ENCODE measurements at regions not wholly inside any gene's neighbourhood (a gene's known extent, or its start where the extent isn't known, plus 50 kb on each side); places are given as distances from the start of the nearest gene placed in this dataset.

GRCh38 chr4:104113850-104114249, 380.8 kb downstream of the CXXC4 start:
- Histone ChIP-seq H3K4me2 (ENCODE audit: low read depth, low read length, poor library complexity, severe bottlenecking) (no peak overlapping the region), H4K20me1 (ENCODE audit: insufficient read depth, low read depth, low read length) (no peaks in the 10 kb centered on the region), H3K4me1 (ENCODE audit: low read length) (no peaks in the 10 kb centered on the region), H3K4me3 (ENCODE audit: low read length) (no peak overlapping the region), H3K9ac (ENCODE audit: low read length) (no peak overlapping the region), H2AFZ (ENCODE audit: low read length) (no peak overlapping the region), H3K36me3 (ENCODE audit: insufficient read depth, low read length) (no peaks in the 10 kb centered on the region), H3K27ac (ENCODE audit: low read length) (no peak overlapping the region), H3K79me2 (ENCODE audit: low read length) (no peaks in the 10 kb centered on the region), H3K9me3 (ENCODE audit: low read length) (peaks cover 13% of the 10 kb centered on the region), H3K27me3 (ENCODE audit: low read length) (no peaks in the 10 kb centered on the region), H3K9me2 (replicated peaks; ENCODE audit: insufficient read depth, low read length) (no peaks in the 10 kb centered on the region)
- DNase-seq = no peak

GRCh38 chr4:104099141-104099540, 379.4 kb upstream of the TACR3 start:
- no peak overlapping the region for H3K27ac ChIP-seq (ENCODE audit: low read length)
- DNase-seq = no peak
- H2AFZ ChIP-seq (ENCODE audit: low read length) = no peak overlapping the region
- no peak overlapping the region for H3K4me3 ChIP-seq (ENCODE audit: low read length)
- no peaks in the 10 kb centered on the region for H3K79me2 ChIP-seq (ENCODE audit: low read length)
- peaks cover 15% of the 10 kb centered on the region for H3K9me3 ChIP-seq (ENCODE audit: low read length)
- H3K27me3 ChIP-seq (ENCODE audit: low read length) = no peaks in the 10 kb centered on the region
- H3K4me2 ChIP-seq (ENCODE audit: low read depth, low read length, poor library complexity, severe bottlenecking) = no peak overlapping the region
- H3K36me3 ChIP-seq (ENCODE audit: insufficient read depth, low read length) = no peaks in the 10 kb centered on the region
- no peaks in the 10 kb centered on the region for H4K20me1 ChIP-seq (ENCODE audit: insufficient read depth, low read depth, low read length)
- no peak overlapping the region for H3K9ac ChIP-seq (ENCODE audit: low read length)
- H3K9me2 ChIP-seq (replicated peaks; ENCODE audit: insufficient read depth, low read length) = no peaks in the 10 kb centered on the region
- no peaks in the 10 kb centered on the region for H3K4me1 ChIP-seq (ENCODE audit: low read length)

- H3K36me3 ChIP-seq (ENCODE audit: insufficient read depth, low read length) = no peaks in the 10 kb centered on the region
- H3K79me2 ChIP-seq (ENCODE audit: low read length) = no peaks in the 10 kb centered on the region
- no peaks in the 10 kb centered on the region for H3K4me1 ChIP-seq (ENCODE audit: low read length)
- no peak overlapping the region for H3K9ac ChIP-seq (ENCODE audit: low read length)
- no peak overlapping the region for H3K4me2 ChIP-seq (ENCODE audit: low read depth, low read length, poor library complexity, severe bottlenecking)
- H3K27me3 ChIP-seq (ENCODE audit: low read length) = no peaks in the 10 kb centered on the region
- H3K9me3 ChIP-seq (ENCODE audit: low read length) = peaks cover 19% of the 10 kb centered on the region
- no peak for DNase-seq
- H2AFZ ChIP-seq (ENCODE audit: low read length) = no peak overlapping the region
- no peak overlapping the region for H3K4me3 ChIP-seq (ENCODE audit: low read length)
- H3K9me2 ChIP-seq (replicated peaks; ENCODE audit: insufficient read depth, low read length) = no peaks in the 10 kb centered on the region
- no peak overlapping the region for H3K27ac ChIP-seq (ENCODE audit: low read length)
- no peaks in the 10 kb centered on the region for H4K20me1 ChIP-seq (ENCODE audit: insufficient read depth, low read depth, low read length)
These were observed 373.5 kb upstream of the TACR3 start for GRCh38 chr4:104093247-104093646.

- H4K20me1 ChIP-seq (ENCODE audit: insufficient read depth, low read depth, low read length) = no peaks in the 10 kb centered on the region
- DNase-seq = no peak
- no peaks in the 10 kb centered on the region for H3K79me2 ChIP-seq (ENCODE audit: low read length)
- H3K4me1 ChIP-seq (ENCODE audit: low read length) = no peaks in the 10 kb centered on the region
- H2AFZ ChIP-seq (ENCODE audit: low read length) = no peak overlapping the region
- no peak overlapping the region for H3K4me2 ChIP-seq (ENCODE audit: low read depth, low read length, poor library complexity, severe bottlenecking)
- H3K36me3 ChIP-seq (ENCODE audit: insufficient read depth, low read length) = no peaks in the 10 kb centered on the region
- H3K27me3 ChIP-seq (ENCODE audit: low read length) = no peaks in the 10 kb centered on the region
- H3K9me3 ChIP-seq (ENCODE audit: low read length) = no peaks in the 10 kb centered on the region; the same call in 1 of the 2 replicates
- no peaks in the 10 kb centered on the region; the same call in 1 of the 2 replicates for H3K9me2 ChIP-seq (replicated peaks; ENCODE audit: insufficient read depth, low read length)
- no peak overlapping the region for H3K27ac ChIP-seq (ENCODE audit: low read length)
- H3K9ac ChIP-seq (ENCODE audit: low read length) = no peak overlapping the region
- H3K4me3 ChIP-seq (ENCODE audit: low read length) = no peak overlapping the region
These were observed 353.4 kb upstream of the TACR3 start for GRCh38 chr4:104073229-104073628.

- Histone ChIP-seq H3K9me2 (replicated peaks; ENCODE audit: insufficient read depth, low read length) (no peaks in the 10 kb centered on the region), H3K9ac (ENCODE audit: low read length) (no peak overlapping the region), H4K20me1 (ENCODE audit: insufficient read depth, low read depth, low read length) (no peaks in the 10 kb centered on the region), H3K27ac (ENCODE audit: low read length) (no peak overlapping the region), H3K4me3 (ENCODE audit: low read length) (no peak overlapping the region), H3K4me2 (ENCODE audit: low read depth, low read length, poor library complexity, severe bottlenecking) (no peak overlapping the region), H3K36me3 (ENCODE audit: insufficient read depth, low read length) (no peaks in the 10 kb centered on the region), H3K79me2 (ENCODE audit: low read length) (no peaks in the 10 kb centered on the region), H2AFZ (ENCODE audit: low read length) (no peak overlapping the region), H3K4me1 (ENCODE audit: low read length) (no peaks in the 10 kb centered on the region), H3K27me3 (ENCODE audit: low read length) (no peaks in the 10 kb centered on the region), H3K9me3 (ENCODE audit: low read length) (no peaks in the 10 kb centered on the region)
- no peak for DNase-seq
These were observed 346.7 kb upstream of the TACR3 start for GRCh38 chr4:104066533-104066932.

DNA sequence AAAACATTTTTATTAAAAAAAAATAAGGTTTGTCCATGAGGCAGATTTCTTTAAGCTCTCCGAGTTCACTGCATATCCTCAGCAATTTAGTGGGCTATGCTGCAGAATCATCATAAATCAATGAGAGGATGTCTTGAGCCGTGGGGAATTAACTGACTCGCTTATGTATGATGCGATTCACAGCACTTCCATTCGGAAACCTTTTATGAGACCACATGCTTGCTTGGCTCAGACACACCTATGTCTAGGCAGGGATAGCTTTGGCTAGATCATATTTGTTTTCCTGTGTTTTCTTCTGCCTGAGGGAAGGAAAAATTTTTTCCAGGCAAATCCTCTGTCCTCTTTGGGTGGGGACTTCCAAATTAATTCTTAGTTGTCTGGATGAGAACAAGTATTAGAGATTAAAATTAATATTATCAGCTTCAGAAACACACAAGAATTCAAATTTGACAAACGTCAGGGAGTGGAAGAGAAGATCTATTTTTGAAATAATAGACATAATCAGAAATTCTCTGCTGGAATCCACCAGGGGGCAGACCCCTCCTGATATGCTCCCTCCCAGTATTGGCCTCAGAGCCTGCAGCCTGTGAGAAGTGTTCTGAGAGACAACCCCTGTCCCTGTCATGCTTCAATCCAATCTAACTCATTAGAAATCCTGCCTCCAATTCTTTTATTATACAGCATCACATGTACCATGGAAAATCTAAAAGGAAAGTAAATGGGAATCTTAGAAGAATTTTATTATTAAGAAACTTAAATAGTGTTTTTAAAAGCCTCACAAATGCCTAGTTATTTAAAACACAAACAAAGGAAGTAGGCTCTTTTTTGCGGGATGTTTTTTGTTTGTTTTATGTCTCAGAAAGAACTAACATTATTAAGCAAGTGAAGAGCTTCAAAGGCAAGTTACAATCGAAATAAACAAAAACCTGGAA, 345.1 kb upstream of the TACR3 start:
- Histone ChIP-seq H3K27me3 (ENCODE audit: low read length) (no peaks in the 10 kb centered on the region), H3K36me3 (ENCODE audit: insufficient read depth, low read length) (no peaks in the 10 kb centered on the region), H3K79me2 (ENCODE audit: low read length) (no peaks in the 10 kb centered on the region), H3K9me3 (ENCODE audit: low read length) (no peaks in the 10 kb centered on the region), H3K4me3 (ENCODE audit: low read length) (no peak overlapping the region), H3K9ac (ENCODE audit: low read length) (no peak overlapping the region), H3K4me2 (ENCODE audit: low read depth, low read length, poor library complexity, severe bottlenecking) (no peak overlapping the region), H3K9me2 (replicated peaks; ENCODE audit: insufficient read depth, low read length) (no peaks in the 10 kb centered on the region), H2AFZ (ENCODE audit: low read length) (no peak overlapping the region), H4K20me1 (ENCODE audit: insufficient read depth, low read depth, low read length) (no peaks in the 10 kb centered on the region), H3K27ac (ENCODE audit: low read length) (no peak overlapping the region), H3K4me1 (ENCODE audit: low read length) (no peaks in the 10 kb centered on the region)
- DNase-seq = peak; percentile 67

- Histone ChIP-seq H3K27me3 (ENCODE audit: low read length) (no peaks in the 10 kb centered on the region), H3K79me2 (ENCODE audit: low read length) (no peaks in the 10 kb centered on the region), H3K9me3 (ENCODE audit: low read length) (no peaks in the 10 kb centered on the region), H3K4me1 (ENCODE audit: low read length) (no peaks in the 10 kb centered on the region), H3K4me3 (ENCODE audit: low read length) (no peak overlapping the region), H3K9ac (ENCODE audit: low read length) (no peak overlapping the region), H2AFZ (ENCODE audit: low read length) (no peak overlapping the region), H3K27ac (ENCODE audit: low read length) (no peak overlapping the region), H3K36me3 (ENCODE audit: insufficient read depth, low read length) (no peaks in the 10 kb centered on the region), H3K9me2 (replicated peaks; ENCODE audit: insufficient read depth, low read length) (no peaks in the 10 kb centered on the region), H4K20me1 (ENCODE audit: insufficient read depth, low read depth, low read length) (no peaks in the 10 kb centered on the region), H3K4me2 (ENCODE audit: low read depth, low read length, poor library complexity, severe bottlenecking) (no peak overlapping the region)
- no peak for DNase-seq
These were observed 343.6 kb upstream of the TACR3 start for GRCh38 chr4:104063341-104063740.

DNA sequence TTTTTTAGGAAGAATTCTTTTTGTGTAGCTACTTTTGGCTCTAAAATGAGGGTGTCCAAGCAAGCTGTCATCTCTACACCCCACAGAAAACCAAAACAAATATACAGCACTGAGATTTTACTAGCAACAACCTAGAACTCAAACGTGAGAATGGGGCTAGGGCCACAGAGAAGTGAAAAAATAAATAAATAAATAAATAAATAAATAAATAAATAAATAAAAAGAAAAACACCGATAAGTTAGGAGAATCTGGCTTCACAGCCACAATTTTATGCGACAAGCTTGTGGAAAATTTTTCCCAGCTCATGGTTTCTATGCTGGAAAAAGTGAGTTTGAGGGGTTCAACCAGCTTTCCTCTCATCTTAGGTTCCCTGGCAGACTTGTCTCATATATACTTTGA, 324.6 kb upstream of the TACR3 start:
- Histone ChIP-seq H2AFZ (ENCODE audit: low read length) (no peak overlapping the region), H3K9me3 (ENCODE audit: low read length) (no peaks in the 10 kb centered on the region), H3K4me1 (ENCODE audit: low read length) (no peaks in the 10 kb centered on the region), H3K79me2 (ENCODE audit: low read length) (no peaks in the 10 kb centered on the region), H3K4me2 (ENCODE audit: low read depth, low read length, poor library complexity, severe bottlenecking) (no peak overlapping the region), H3K27ac (ENCODE audit: low read length) (no peak overlapping the region), H3K4me3 (ENCODE audit: low read length) (no peak overlapping the region), H3K9me2 (replicated peaks; ENCODE audit: insufficient read depth, low read length) (no peaks in the 10 kb centered on the region), H3K9ac (ENCODE audit: low read length) (no peak overlapping the region), H4K20me1 (ENCODE audit: insufficient read depth, low read depth, low read length) (no peaks in the 10 kb centered on the region), H3K27me3 (ENCODE audit: low read length) (no peaks in the 10 kb centered on the region), H3K36me3 (ENCODE audit: insufficient read depth, low read length) (no peaks in the 10 kb centered on the region)
- DNase-seq = no peak
